Effector CD4-positive, alpha-beta T cell (primary cell): ENCODE measurements at regions not wholly inside any gene's neighbourhood (a gene's known extent, or its start where the extent isn't known, plus 50 kb on each side); places are given as distances from the start of the nearest gene placed in this dataset.
"Not testable (repeated sequence)": the region's sequence is repeated elsewhere in the genome, so short reads cannot be mapped to it uniquely, and the experiment has no call there.

ENCODE experiments used
- DNase-seq: peaks from one replicate; pipeline ENCODE4 v3.0.0-alpha.2; 2020

DNA sequence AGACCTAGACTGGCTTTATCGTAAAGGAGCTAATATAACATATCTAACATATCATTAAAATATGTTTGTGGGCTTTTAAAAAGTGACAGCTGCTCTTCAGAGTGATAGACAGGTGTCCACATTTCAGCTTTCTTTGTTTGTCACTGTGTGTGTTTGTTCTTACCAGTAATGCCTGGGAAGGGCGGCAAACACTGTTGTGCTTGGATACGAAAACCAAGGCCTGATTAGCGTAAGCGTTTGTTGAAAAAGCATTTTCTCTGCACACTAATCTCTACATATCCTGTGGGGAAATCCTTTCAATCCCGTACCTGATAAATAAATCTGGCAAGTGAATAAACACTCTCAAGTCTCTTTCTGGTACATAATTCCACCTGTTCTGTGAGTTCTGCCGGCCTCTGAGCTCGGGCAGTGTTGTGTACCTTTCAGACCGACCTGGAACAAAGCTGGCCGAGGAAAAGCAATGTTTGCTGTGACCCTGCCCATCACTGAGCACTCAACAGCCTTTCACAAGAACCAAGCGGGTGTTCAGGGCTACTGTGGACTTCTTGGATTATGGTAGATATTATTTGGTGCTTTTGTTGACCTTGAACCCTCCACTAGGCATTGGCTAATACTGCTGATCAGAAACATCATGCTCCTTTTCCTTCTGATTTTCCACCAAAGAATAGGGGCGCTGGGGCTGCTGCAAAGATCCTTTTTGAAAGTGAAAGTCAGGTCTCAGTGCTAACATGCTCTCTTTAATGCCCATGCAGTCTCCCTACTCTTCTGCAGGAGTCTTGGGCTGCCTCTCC is 100.4 kb downstream of the CD83 start:
- no peak for DNase-seq

DNA sequence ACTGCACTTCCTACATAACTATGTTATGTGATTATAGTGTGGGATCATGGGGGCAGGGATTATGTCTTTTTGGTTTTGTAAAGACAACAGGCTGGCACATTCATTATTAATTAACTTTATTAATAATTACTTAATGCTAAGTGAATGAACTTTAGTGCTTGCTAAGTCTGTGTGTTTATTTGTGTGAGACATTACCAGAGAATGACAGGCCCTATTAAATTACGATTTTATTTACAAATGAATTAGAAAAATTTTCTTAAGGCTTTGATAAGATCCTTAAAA is 100.9 kb downstream of the CD83 start:
- DNase-seq: no peak

DNA sequence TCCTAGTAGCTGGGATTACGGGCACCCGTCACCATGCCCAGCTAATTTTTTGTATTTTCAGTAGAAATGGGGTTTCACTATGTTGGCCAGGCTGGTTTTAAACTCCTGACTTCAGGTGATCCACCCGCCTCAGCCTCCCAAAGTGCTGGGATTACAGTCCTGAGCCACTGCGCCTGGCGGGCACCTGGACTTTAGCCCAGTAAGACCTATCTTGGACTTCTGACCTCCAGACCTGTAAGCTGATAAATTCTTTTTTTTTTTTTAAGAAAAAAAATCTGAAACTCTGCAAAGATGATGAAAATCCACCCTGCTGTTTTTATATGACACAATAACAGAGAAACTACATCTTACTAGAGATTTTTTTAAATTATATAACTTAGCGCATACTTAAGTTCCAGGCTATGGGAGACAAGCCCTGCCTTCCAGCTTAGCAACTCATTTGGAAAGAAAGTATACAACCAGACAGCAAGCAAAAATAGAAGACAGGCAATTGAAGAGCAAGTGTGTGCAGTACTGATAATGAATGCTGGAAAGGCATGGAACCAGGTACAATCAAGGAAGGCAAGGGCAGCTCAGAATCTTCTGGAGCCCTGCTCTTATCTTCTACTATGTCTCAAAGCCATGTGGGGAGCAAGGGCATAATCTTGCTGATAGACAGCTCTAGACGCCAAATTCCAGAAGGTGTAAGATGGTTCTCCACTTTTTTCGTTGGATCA is 104.2 kb downstream of the CD83 start:
- no peak for DNase-seq

DNA sequence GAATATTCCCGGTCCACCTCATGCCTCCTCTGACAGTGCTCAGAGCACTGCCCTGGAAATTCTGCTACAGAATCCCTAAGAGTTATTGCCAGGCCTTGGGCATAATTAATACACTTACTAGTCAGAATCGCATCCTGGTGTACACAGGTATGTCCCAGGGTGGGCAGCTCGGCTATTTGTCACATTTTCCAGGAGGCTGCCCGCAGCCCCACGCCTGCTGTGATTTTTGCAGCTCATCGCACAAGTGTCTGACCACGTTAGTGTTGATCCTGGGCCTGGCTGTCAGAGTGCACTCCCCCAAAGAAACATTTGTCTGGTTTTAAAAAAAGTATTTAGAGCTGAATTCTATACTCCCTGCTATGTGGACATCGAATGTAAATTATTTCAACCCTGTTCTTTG is 105.4 kb downstream of the CD83 start:
- no peak for DNase-seq

DNA sequence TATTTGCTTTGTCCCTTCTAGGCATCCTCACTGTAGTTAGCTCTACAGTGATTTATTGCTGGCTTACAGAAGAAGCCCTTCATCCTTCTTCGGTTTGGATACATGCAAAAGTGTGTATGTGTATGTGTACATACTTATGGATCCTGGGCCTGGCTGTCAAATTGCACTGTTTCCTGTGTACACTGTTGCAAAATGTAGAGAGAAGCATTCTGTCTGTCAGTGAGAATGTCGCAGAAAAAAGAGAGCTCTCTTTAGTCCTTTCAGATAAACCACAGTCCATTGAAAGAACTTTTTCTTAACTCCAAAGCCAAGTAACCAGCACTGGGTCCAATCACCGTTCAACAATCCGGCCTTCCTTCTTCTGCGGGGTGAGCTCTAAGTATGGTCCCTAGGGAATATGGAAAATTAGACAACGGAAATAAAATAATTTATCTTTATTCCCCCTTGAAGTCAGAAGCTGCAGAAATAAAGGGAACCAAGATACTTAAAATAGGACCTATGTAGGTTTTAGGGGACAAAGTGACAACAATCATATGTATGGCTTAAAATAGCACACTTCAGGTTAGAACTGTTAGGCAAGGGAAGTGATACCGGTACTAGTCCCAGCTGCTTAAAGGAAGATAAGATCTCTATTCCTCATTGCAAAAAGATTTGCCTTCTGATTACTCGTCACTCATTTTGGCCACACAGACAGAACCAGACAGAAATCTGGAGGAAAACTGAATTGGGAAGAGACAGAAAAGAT is 107.0 kb downstream of the CD83 start:
- DNase-seq: no peak

DNA sequence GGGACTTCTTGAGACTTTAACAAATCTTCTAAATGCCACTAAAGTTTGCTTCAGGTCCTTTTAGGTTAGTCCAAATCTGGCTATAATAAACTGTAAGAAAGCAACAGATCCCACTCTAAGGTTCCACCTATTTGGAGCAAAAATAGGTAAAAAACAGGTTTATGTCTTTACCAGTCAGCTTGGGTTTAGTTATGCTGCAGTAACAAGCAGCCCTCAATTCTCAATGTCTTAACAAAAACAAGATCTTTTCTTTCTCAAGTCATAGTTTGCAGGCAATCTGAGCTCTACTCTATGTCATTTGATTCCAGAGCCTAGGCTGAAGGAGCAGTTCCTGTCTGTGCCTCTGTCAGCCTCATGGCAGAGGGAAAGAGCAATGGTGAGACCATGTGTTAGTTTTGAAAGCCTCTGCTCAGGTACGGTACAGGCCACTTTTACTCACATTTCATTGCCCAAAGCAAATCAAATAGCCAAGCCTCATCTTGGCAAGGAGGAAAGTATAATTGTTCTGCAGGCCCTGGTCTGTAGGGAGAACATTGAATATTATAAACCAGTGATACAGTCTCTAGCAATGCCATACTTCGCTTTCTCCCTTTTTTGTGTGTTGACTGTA is 108.6 kb downstream of the CD83 start:
- no peak for DNase-seq

DNA sequence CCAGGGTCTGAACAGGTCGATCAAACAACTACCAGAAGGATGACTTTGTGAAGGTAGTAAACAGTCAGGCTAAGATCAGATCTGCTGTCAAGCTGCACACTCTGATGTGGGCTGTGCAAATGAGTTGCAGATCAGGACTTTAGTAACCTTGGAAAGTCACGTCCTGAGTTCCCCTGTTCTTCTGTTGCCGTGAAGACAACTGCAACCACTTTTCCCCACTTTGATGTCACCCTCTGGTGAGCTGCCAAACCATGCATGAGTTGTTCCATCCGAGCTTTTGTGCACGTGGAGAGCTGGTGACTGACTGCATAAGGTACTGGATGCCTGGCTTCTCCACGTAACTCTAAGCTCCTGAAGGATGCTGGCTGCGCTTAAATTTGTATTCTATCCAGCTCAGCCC is 111.0 kb downstream of the CD83 start:
- no peak for DNase-seq

DNA sequence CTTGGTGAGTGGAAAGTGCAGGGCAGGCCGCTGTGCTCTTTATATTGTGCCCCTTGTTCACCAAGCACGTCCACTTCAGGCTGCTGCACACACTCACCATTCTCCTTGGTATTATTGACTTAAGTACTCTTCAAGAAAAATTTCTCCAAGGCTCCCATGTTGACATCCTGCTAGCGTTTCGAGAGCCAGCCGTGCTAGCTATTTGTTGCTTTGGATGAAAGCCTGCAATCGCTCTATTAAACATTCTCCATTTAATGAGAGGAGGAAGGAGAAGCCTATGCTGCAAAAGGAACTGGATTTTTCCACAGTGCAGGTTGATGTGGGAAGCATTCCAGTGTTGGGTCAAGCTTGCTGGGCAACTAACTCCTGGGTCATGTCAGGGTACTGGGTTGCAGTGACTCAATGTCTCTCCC is 113.5 kb downstream of the CD83 start:
- no peak for DNase-seq

DNA sequence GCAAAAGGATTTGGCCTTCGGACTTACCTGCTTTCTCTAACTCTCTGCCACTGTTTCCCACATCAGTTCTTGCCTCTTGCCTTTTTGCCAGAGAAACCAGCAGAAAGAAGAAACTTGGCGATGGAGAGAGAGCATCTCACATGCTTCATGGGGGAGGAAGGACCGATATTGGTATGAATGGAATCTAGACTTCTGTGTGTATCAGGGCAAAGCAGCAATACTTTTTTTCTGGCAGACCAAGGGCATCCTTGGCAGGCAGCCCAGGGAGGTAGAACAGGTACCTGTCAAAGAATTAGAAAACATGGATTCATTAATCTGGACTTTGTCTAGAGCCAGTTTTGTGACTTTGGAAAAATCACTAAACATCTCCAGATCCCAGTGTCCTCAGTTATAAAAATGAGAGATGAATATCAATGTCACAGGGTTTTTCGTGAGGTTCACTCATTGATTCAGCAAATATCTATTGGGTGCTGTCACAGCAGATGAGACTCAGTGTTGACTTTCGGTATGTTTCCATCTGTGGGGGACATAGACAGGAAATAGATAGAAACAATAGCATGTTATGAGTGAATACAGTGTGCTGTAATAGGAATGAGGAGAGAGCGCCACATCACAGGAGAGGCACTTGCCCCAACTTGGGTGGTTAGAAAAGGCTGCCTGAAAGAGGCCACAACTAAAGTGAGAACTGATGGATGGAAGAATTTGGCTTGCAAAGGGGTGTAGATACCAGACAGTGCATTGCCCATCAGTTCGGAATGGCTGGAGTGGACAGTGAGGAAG is 114.1 kb downstream of the CD83 start:
- no peak for DNase-seq

DNA sequence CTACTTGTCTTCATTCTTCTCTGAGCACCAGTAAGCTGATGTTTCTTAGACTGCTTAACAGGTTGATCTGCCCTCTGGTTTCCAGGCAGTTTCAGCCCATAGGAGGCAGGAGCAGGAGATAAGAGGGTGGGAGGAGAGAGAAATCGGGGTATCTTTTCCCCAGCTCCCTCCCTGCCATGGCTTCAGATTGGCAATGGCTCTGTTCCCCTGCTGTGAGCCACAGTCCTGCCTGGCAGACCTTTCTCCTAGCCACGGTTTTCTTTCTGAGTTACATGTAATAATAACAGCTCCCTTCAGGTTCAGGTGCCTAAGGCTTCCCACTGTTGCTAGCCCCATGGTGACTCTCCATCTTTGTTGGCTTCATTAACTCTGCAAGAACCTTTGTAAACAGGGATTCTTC is 115.3 kb downstream of the CD83 start:
- no peak for DNase-seq

DNA sequence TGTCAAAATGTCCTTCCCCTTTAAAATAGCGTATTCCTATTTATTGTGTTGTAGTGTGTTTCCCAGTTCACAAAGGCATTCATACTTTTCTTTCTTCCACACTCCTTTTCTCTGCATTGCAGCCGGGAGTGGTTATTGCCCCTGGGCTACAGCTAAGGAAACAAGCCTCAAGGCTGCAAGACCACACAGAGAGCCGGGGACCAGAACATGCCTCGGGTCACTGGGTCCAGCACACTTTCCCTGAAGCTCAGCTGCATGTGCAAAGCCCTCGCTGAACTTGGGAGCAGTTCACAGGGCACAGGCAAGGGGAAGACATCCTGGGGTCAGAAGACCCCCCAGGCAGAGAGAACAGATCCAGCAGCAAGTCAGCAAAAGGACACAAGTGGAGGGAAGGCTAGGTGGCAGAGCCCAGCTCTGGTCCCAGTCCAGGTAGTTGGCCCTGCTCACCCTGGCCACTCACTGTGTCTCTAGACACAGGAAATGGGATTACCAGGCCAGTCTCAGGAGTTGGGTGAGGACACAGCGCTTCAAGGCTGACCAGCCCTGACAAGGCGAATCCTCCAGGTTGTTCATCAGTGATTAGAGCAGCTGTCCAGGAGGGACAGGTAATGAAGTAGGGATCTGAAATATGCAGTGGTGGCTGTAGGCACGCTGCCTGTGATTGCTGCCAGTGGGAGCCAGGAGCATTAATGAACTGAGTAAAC is 118.2 kb downstream of the CD83 start:
- no peak for DNase-seq

DNA sequence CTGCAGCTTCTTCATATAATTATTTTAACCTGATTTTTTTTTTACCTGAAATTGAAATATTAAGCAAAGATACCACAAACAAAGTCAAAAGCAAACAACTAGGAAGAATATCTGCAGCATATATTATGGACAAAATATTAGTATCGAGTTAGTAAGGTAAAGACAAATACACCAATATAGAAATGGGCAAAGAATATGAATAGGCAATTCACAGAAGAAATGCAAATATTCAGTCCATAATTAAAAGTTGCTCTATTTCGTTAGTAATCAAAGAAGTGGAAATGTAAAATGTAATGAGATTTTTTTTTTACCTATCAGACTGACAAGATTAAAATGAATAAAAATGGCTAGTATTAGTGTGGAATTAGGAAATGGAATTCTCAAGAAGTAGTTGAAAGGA is 121.5 kb downstream of the CD83 start:
- no peak for DNase-seq

DNA sequence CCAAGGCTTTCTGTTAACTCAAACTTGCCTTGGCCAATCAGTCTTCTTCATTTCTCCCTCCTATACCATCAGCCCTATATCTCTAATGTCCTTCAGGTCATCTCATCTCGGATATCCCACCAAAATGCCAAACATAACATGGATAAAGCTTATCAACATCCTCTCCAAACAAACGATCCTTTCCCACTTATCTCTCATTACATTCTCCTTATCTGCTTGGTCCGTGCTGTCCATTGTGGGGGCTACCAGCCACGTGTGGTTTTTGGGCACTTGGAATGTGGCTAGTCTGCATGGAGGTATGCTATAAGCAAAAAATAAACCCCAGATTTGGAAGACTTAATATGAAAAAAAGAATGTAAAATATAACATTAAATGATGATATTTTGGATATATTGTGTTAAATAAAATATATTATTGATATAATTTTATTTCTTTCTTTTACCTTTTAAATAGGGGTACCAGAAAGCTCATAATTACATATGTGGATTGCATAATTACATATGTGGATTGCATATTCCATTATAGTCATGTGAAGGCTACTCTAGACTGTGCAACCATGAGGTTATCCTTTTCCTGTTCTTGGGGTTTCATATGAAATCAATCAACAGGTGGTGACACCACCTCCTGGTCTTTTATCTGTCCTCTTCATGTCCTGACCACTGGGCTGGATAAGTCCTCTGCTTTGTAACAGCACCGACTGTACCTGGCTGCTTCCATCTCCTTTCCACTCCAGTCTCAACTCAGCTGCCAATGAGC is 123.0 kb downstream of the CD83 start:
- no peak for DNase-seq

DNA sequence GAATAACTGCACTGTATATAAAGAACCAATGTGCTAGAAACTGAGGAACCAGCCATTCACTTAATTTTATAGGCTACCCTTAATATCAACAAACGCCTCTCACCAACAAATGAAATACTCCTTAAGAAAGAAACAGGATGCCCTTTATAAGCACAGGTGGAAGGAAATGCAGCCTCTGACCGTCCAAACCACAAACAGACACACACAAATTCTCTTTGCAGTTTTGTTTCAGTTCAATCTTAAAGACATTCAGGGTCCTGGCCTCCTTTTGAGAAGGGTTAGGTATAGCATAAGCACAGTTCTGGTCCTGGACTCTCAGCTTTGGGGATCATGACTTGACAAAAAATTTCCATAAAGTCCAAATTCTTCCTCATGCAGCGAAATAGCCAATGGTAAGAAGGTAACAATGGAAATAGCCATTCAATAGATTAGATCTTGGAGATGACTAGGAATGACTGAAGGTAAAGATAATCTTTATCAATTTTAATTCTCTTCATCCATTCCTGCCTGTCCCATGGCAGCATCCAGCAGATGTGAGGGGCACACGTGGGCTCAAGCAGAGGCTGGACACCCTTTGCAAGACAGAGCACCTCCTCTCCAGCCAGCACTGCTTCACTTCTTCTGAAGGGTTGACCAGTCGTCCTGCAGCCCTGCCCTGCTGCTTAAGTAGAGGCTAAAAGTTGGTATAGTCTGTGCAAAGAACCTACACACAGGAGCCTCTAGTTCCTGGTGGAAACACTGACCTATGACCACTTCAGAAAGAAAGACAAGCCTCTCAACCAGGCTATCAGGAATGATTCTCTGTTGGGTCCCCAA is 123.9 kb downstream of the CD83 start:
- no peak for DNase-seq

DNA sequence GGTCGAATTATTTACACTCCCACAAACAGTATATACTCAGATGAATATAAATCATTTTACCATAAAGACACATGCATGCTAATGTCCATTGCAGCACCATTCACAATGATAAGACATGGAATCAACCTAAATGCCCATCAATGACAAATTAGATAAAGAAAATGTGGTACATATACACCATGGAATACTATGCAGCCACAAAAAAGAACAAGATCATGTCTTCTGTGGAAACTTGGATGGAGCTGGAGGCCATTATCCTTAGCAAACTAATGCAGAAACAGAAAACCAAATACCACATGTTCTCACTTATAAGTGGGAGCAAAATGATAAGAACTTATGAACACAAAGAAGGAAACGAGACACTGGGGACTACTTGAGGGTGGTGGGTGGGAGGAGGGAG is 125.3 kb downstream of the CD83 start:
- DNase-seq: not testable (repeated sequence)

DNA sequence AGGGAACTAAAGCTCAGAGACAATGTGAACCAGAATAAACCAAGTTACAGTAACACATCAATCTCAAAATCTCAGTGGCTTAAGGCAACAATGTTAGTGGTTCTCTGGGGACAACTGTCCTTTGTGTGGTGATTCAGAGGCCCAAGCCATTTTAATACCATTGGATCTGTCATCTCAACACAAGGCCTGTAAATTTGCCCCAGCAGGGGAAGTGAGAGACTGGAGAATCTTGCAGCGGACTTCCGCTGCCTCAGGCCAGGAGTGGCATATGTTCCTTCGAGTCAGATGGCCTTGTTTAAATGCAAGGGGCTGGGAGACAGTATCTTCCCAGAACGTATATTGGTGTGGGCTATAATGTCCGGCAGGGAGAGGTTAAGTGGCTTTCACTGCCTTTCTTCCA is 126.0 kb downstream of the CD83 start:
- no peak for DNase-seq

DNA sequence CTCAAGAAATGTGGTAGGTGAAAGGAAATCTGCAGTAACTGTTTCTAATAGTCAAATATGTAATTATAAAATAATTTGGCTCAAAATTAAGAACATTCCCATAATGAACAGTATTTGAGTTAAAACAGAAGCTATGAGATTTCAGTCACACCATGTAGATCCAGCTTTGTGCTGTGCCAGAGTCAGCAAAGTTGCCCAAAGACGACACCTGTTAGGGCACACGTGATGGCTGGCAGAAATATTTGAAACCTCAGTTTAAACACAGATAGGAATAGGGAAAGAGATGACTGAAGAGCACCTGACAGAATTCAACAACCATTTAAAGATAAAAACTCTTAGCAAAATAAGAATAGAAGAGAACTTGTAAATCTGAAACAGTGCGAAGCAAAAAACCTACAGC is 129.3 kb downstream of the CD83 start:
- DNase-seq: no peak

DNA sequence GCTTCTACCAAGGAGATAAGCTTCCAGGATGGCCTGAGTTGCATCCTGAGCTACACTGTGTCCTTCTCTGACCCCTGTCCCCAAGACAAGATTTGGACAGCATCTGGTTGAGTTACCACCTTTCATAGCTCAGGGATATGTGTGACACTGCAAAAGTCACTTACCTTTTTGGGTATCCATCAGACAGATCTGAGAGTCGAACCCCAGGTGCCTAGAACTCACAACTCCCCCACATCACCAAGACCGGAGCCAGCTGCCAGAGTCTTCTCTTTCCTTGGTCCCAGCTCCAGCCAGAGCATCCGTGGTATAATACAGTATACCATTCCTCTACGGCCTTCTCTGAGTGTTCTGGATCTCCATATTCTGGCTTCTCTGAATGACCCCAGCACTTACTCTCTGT is 133.0 kb downstream of the CD83 start:
- no peak for DNase-seq

DNA sequence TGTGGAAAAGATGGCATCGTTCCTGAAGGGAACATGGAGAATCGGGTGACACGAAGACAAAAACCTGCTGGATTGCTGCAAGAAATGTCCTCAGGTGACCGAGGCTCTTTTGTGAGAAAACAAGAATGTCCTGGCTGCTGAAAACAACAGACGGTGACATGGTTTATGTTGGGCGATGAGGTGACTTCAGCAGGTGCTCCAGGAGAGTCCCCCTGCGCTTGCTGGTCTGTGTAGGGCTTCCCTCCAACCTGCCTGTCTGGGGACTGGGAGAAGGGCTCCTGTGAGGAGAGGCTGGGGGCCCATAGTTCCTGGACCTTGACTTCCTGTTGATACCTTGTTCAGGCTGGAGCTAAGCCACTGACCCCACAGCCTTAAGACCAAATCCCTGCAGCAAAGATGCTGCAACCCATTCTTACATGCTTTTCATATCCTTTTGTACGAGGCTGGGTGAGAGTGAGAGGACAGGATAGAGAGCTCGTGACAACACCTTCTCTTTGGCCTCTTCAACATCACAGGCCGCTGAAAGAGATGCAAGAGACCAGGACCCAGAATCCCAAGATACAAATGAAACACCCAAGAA is 134.8 kb downstream of the CD83 start:
- no peak for DNase-seq

DNA sequence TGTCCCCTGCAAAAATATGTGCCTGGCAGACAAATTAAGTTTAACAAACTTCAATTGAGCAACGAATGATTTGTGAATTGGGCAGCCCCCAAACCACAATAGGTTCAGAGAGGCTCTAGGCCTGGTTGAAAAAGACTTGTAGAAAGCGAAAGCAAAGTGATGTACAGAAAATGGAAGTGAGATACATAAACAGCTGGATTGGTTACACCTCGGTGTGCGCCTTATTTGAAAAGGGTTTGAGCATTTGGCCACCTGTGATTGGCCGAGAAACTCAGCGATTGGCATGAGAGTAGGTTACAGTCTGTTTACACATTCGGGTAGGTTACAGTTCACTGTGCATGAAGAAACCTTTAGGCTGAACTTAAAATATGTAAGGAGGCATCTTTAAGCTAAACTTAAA is 136.9 kb downstream of the CD83 start:
- DNase-seq: no peak
